ENCODE measurements at regions not wholly inside any gene's neighbourhood (a gene's known extent, or its start where the extent isn't known, plus 50 kb on each side); places are given as distances from the start of the nearest gene placed in this dataset.

GRCh38 chr13:110818747-110819146 lies 96.1 kb downstream of the ANKRD10 start:
- no peak for TF ChIP-seq CTCF (conservative IDR thresholded peaks at IDR 0.05; ENCODE audit: low read depth, low read length)
- no peak for TF ChIP-seq EZH2 (IDR thresholded peaks at IDR 0.05; ENCODE audit: low read length, unreplicated experiment)

All from PC-3 (cell line).